WTC11 (cell line): ENCODE measurements at regions not wholly inside any gene's neighbourhood (a gene's known extent, or its start where the extent isn't known, plus 50 kb on each side); places are given as distances from the start of the nearest gene placed in this dataset.
A peak's percentile ranks its signal among the peaks of the same experiment; 100 is the strongest.

Experiments used
- ATAC-seq: fragments of 200-7000 bp; cut with Tn5 transposase; 2 replicates; pipeline ENCODE4 v1.10.0; 2021; ENCODE audit warnings: mild to moderate bottlenecking, moderate library complexity
- CTCF ChIA-PET: fragments of 300-600 bp; sonication (Branson Sonifier 250); formaldehyde crosslinking; loops from one replicate; lab custom pipeline; 2021; ENCODE audit warnings: antibody characterized with exemption; lab: Charles Lee
- POLR2A ChIA-PET: fragments of 350-600 bp; sonication (Branson Sonifier 250); formaldehyde crosslinking; loops from one replicate; lab custom pipeline; 2021; ENCODE audit warnings: antibody characterized with exemption; lab: Charles Lee
- DNase-seq: peaks from one replicate; pipeline ENCODE4 v3.0.0; 2021; ENCODE audit warnings: low spot score
- H3K27ac Mint-ChIP-seq: 2 replicates; pipeline ENCODE4 v1.8.0; 2021; ENCODE audit warnings: mixed read lengths
- H3K27me3 Mint-ChIP-seq: 2 replicates; pipeline ENCODE4 v1.8.0; 2021; ENCODE audit warnings: low read depth, mild to moderate bottlenecking, moderate library complexity, mixed read lengths
- H3K36me3 Mint-ChIP-seq: 2 replicates; pipeline ENCODE4 v1.8.0; 2021; ENCODE audit warnings: mixed read lengths
- H3K4me1 Mint-ChIP-seq: 2 replicates; pipeline ENCODE4 v1.8.0; 2022; ENCODE audit warnings: mixed read lengths
- H3K4me3 Mint-ChIP-seq: 2 replicates; pipeline ENCODE4 v1.8.0; 2021; ENCODE audit warnings: mild to moderate bottlenecking, moderate library complexity, mixed read lengths
- H3K9me3 Mint-ChIP-seq: 2 replicates; pipeline ENCODE4 v1.8.0; 2021; ENCODE audit warnings: mixed read lengths
- CREM ChIP-seq: sonication (generic); formaldehyde crosslinking; IDR thresholded peaks from 2 replicates; pipeline ENCODE4 v1.8.1; 2022; ENCODE audit warnings: mild to moderate bottlenecking, missing genetic modification reagents, moderate library complexity
- EMX1 ChIP-seq: fragments of 250-450 bp; sonication (Bioruptor Pico); IDR thresholded peaks from 2 replicates; pipeline ENCODE4 v1.8.0; 2021; ENCODE audit warnings: mild to moderate bottlenecking
- IRF2 ChIP-seq: sonication (generic); formaldehyde crosslinking; IDR thresholded peaks from 2 replicates; pipeline ENCODE4 v1.8.0; 2022; ENCODE audit warnings: low read depth, missing genetic modification reagents, borderline replicate concordance
- JUN ChIP-seq: sonication (generic); formaldehyde crosslinking; IDR thresholded peaks from 2 replicates; pipeline ENCODE4 v1.8.0; 2023; ENCODE audit warnings: mild to moderate bottlenecking, missing genetic modification reagents
- KAT7 ChIP-seq: sonication (generic); formaldehyde crosslinking; IDR thresholded peaks from 2 replicates; pipeline ENCODE4 v1.8.1; 2023; ENCODE audit warnings: missing genetic modification reagents, mild to moderate bottlenecking, borderline replicate concordance
- MYBL2 ChIP-seq: sonication (generic); formaldehyde crosslinking; IDR thresholded peaks from 2 replicates; pipeline ENCODE4 v1.8.1; 2023; ENCODE audit warnings: mild to moderate bottlenecking, moderate library complexity, missing genetic modification reagents
- NFATC4 ChIP-seq: fragments of 250-450 bp; sonication (Bioruptor Pico); IDR thresholded peaks from 2 replicates; pipeline ENCODE4 v1.9.0; 2021; ENCODE audit warnings: mild to moderate bottlenecking
- NFYB ChIP-seq: sonication (generic); formaldehyde crosslinking; conservative IDR thresholded peaks from 2 replicates; pipeline ENCODE4 v1.8.0; 2022; ENCODE audit warnings: low read depth, missing genetic modification reagents
- NR1H2 ChIP-seq: sonication (generic); formaldehyde crosslinking; IDR thresholded peaks from 2 replicates; pipeline ENCODE4 v1.9.0; 2021; ENCODE audit warnings: mild to moderate bottlenecking, moderate library complexity, missing genetic modification reagents
- NR2C2 ChIP-seq: sonication (generic); formaldehyde crosslinking; IDR thresholded peaks from 2 replicates; pipeline ENCODE4 v1.8.0; 2022; ENCODE audit warnings: mild to moderate bottlenecking, missing genetic modification reagents
- NR3C1 ChIP-seq: sonication (generic); formaldehyde crosslinking; conservative IDR thresholded peaks from 2 replicates; pipeline ENCODE4 v1.8.1; 2023; ENCODE audit warnings: low read depth, mild to moderate bottlenecking, missing genetic modification reagents
- RELA ChIP-seq: sonication (generic); formaldehyde crosslinking; IDR thresholded peaks from 2 replicates; pipeline ENCODE4 v1.8.1; 2022; ENCODE audit warnings: missing genetic modification reagents, mild to moderate bottlenecking, borderline replicate concordance
- ZBTB21 ChIP-seq: sonication (generic); formaldehyde crosslinking; IDR thresholded peaks from 2 replicates; pipeline ENCODE4 v1.8.1; 2023; ENCODE audit warnings: mild to moderate bottlenecking, missing genetic modification reagents, borderline replicate concordance
- ZNF138 ChIP-seq: sonication (generic); formaldehyde crosslinking; conservative IDR thresholded peaks from 2 replicates; pipeline ENCODE4 v1.8.1; 2022; ENCODE audit warnings: mild to moderate bottlenecking, moderate library complexity, missing genetic modification reagents
- ZNF317 ChIP-seq: sonication (generic); formaldehyde crosslinking; IDR thresholded peaks from 2 replicates; pipeline ENCODE4 v1.8.1; 2023; ENCODE audit warnings: low read depth, mild to moderate bottlenecking, moderate library complexity, missing genetic modification reagents, borderline replicate concordance
- TF ChIP-seq, protein P1 (sequence below): sonication (generic); formaldehyde crosslinking; IDR thresholded peaks from 2 replicates; pipeline ENCODE4 v1.8.1; 2022; ENCODE audit warnings: low read depth, missing genetic modification reagents, borderline replicate concordance
- TF ChIP-seq, protein P2 (sequence below): sonication (generic); formaldehyde crosslinking; IDR thresholded peaks from 2 replicates; pipeline ENCODE4 v1.8.1; 2022; ENCODE audit warnings: mild to moderate bottlenecking, moderate library complexity, missing genetic modification reagents
- TF ChIP-seq, protein P3 (sequence below): sonication (generic); formaldehyde crosslinking; IDR thresholded peaks from 2 replicates; pipeline ENCODE4 v1.8.0; 2023; ENCODE audit warnings: missing genetic modification reagents, mild to moderate bottlenecking, borderline replicate concordance
- TF ChIP-seq, protein P4 (sequence below): fragments of 250-450 bp; sonication (Bioruptor Pico); IDR thresholded peaks from 2 replicates; pipeline ENCODE4 v1.9.0; 2021; ENCODE audit warnings: mild to moderate bottlenecking
- TF ChIP-seq, protein P5 (sequence below): sonication (generic); formaldehyde crosslinking; IDR thresholded peaks from 2 replicates; pipeline ENCODE4 v1.8.0; 2022; ENCODE audit warnings: mild to moderate bottlenecking, missing genetic modification reagents
- TF ChIP-seq, protein P6 (sequence below): fragments of 250-450 bp; sonication (Bioruptor Pico); IDR thresholded peaks from 2 replicates; pipeline ENCODE4 v1.9.0; 2021; ENCODE audit warnings: mild to moderate bottlenecking
- TF ChIP-seq, protein P7 (sequence below): sonication (generic); formaldehyde crosslinking; IDR thresholded peaks from 2 replicates; pipeline ENCODE4 v1.8.1; 2023; ENCODE audit warnings: mild to moderate bottlenecking, missing genetic modification reagents, moderate library complexity

DNA sequence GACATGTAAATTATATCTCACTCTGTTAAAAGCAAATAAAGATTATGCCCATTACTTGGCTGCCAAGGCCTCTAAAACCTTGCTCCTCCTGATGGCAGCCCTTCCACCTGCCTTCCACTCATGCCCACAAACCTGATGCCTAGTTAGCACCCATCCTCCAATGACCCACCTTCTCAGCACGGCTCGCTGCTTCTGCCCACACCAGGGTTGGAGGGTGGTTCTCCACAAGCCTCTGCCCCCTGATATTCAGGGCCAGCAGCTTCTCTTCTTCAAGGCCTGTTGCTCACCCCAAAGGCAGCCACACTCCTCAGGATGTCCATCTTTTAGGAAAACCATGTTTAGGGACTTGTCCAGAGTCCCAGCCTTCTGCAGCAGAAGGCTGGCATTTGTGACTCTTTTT, 263.4 kb upstream of the TLE3 start:
- CTCF ChIA-PET, result no interaction called here
- Mint-ChIP-seq H3K9me3 (peaks cover 5% of the 10 kb centered on the region), H3K36me3 (no peaks in the 10 kb centered on the region), H3K4me3 (no peak overlapping the region), H3K27ac (no peak overlapping the region), H3K27me3 (no peaks in the 10 kb centered on the region), H3K4me1 (peaks cover 4% of the 10 kb centered on the region)
- TF ChIP-seq, protein P1, sequence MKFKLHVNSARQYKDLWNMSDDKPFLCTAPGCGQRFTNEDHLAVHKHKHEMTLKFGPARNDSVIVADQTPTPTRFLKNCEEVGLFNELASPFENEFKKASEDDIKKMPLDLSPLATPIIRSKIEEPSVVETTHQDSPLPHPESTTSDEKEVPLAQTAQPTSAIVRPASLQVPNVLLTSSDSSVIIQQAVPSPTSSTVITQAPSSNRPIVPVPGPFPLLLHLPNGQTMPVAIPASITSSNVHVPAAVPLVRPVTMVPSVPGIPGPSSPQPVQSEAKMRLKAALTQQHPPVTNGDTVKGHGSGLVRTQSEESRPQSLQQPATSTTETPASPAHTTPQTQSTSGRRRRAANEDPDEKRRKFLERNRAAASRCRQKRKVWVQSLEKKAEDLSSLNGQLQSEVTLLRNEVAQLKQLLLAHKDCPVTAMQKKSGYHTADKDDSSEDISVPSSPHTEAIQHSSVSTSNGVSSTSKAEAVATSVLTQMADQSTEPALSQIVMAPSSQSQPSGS (CRISPR knock-in tag), result no peak
- TF ChIP-seq NR1H2 (CRISPR knock-in tag) (no peak), JUN (CRISPR knock-in tag) (no peak), RELA (CRISPR knock-in tag) (no peak), ZNF138 (CRISPR knock-in tag) (no peak), NR3C1 (no peak), NFYB (no peak)
- TF ChIP-seq, protein P2, sequence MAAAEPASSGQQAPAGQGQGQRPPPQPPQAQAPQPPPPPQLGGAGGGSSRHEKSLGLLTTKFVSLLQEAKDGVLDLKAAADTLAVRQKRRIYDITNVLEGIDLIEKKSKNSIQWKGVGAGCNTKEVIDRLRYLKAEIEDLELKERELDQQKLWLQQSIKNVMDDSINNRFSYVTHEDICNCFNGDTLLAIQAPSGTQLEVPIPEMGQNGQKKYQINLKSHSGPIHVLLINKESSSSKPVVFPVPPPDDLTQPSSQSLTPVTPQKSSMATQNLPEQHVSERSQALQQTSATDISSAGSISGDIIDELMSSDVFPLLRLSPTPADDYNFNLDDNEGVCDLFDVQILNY (CRISPR knock-in tag), result no peak
- TF ChIP-seq, protein P3, sequence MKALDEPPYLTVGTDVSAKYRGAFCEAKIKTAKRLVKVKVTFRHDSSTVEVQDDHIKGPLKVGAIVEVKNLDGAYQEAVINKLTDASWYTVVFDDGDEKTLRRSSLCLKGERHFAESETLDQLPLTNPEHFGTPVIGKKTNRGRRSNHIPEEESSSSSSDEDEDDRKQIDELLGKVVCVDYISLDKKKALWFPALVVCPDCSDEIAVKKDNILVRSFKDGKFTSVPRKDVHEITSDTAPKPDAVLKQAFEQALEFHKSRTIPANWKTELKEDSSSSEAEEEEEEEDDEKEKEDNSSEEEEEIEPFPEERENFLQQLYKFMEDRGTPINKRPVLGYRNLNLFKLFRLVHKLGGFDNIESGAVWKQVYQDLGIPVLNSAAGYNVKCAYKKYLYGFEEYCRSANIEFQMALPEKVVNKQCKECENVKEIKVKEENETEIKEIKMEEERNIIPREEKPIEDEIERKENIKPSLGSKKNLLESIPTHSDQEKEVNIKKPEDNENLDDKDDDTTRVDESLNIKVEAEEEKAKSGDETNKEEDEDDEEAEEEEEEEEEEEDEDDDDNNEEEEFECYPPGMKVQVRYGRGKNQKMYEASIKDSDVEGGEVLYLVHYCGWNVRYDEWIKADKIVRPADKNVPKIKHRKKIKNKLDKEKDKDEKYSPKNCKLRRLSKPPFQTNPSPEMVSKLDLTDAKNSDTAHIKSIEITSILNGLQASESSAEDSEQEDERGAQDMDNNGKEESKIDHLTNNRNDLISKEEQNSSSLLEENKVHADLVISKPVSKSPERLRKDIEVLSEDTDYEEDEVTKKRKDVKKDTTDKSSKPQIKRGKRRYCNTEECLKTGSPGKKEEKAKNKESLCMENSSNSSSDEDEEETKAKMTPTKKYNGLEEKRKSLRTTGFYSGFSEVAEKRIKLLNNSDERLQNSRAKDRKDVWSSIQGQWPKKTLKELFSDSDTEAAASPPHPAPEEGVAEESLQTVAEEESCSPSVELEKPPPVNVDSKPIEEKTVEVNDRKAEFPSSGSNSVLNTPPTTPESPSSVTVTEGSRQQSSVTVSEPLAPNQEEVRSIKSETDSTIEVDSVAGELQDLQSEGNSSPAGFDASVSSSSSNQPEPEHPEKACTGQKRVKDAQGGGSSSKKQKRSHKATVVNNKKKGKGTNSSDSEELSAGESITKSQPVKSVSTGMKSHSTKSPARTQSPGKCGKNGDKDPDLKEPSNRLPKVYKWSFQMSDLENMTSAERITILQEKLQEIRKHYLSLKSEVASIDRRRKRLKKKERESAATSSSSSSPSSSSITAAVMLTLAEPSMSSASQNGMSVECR, result no peak
- ATAC-seq, result no peak
- DNase-seq, result no peak
- POLR2A ChIA-PET, result no interaction called here

DNA sequence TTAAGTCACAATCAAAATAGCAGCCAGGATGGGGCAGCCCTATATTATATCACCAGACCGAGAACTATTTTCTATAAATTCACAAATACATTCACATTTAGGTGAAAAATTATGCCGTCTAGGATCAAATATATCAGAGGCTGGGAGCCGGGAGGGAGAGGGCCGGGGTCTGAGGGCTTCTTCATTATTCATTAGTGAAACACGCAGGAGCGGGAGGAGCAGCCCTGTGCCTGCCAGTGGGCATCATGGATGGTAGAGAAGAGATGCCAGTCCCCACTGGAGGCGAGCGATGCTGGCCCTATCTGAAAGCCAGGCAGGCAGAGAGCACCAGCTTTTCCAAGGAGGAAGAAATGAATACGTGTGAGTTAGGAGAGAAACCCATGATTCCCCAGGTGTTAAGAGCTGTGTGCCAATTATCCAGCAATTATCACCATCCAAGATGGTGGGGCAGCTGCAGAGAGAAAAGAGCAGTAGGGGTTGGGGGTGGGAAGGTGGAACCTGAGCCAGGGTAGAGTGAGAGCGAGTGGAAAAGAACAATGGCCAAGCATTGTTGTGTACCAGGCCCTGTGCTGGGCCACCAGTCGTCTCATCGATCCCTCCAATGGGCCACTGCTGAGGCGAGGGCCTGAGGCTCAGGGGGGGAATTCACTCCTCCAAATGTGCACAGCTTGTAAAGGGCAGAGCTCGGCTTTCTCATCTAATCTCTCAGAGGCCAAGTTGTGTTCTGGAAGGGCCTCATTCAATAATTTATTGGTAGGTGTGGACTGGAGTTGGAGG, 261.3 kb upstream of the TLE3 start:
- DNase-seq (no peak), ATAC-seq (no peak)
- ChIA-PET CTCF (no interaction called here), POLR2A (no interaction called here)
- Mint-ChIP-seq H3K27me3 (no peaks in the 10 kb centered on the region), H3K9me3 (no peaks in the 10 kb centered on the region), H3K4me3 (no peak overlapping the region), H3K4me1 (peaks cover 4% of the 10 kb centered on the region), H3K36me3 (no peaks in the 10 kb centered on the region), H3K27ac (peak overlapping the region; percentile 8; the same call in 1 of the 2 replicates)
- TF ChIP-seq ZNF317 (CRISPR knock-in tag), result no peak
- TF ChIP-seq EMX1 (CRISPR knock-in tag), result no peak
- TF ChIP-seq, protein P4, sequence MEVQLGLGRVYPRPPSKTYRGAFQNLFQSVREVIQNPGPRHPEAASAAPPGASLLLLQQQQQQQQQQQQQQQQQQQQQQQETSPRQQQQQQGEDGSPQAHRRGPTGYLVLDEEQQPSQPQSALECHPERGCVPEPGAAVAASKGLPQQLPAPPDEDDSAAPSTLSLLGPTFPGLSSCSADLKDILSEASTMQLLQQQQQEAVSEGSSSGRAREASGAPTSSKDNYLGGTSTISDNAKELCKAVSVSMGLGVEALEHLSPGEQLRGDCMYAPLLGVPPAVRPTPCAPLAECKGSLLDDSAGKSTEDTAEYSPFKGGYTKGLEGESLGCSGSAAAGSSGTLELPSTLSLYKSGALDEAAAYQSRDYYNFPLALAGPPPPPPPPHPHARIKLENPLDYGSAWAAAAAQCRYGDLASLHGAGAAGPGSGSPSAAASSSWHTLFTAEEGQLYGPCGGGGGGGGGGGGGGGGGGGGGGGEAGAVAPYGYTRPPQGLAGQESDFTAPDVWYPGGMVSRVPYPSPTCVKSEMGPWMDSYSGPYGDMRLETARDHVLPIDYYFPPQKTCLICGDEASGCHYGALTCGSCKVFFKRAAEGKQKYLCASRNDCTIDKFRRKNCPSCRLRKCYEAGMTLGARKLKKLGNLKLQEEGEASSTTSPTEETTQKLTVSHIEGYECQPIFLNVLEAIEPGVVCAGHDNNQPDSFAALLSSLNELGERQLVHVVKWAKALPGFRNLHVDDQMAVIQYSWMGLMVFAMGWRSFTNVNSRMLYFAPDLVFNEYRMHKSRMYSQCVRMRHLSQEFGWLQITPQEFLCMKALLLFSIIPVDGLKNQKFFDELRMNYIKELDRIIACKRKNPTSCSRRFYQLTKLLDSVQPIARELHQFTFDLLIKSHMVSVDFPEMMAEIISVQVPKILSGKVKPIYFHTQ (CRISPR knock-in tag), result no peak
- TF ChIP-seq, protein P5, sequence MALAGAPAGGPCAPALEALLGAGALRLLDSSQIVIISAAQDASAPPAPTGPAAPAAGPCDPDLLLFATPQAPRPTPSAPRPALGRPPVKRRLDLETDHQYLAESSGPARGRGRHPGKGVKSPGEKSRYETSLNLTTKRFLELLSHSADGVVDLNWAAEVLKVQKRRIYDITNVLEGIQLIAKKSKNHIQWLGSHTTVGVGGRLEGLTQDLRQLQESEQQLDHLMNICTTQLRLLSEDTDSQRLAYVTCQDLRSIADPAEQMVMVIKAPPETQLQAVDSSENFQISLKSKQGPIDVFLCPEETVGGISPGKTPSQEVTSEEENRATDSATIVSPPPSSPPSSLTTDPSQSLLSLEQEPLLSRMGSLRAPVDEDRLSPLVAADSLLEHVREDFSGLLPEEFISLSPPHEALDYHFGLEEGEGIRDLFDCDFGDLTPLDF (CRISPR knock-in tag), result no peak
- TF ChIP-seq NR2C2 (CRISPR knock-in tag), result no peak
- TF ChIP-seq, protein P6, sequence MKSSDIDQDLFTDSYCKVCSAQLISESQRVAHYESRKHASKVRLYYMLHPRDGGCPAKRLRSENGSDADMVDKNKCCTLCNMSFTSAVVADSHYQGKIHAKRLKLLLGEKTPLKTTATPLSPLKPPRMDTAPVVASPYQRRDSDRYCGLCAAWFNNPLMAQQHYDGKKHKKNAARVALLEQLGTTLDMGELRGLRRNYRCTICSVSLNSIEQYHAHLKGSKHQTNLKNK (CRISPR knock-in tag), result no peak
- no peak for TF ChIP-seq MYBL2 (CRISPR knock-in tag)
- TF ChIP-seq, protein P7, sequence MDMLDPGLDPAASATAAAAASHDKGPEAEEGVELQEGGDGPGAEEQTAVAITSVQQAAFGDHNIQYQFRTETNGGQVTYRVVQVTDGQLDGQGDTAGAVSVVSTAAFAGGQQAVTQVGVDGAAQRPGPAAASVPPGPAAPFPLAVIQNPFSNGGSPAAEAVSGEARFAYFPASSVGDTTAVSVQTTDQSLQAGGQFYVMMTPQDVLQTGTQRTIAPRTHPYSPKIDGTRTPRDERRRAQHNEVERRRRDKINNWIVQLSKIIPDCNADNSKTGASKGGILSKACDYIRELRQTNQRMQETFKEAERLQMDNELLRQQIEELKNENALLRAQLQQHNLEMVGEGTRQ (CRISPR knock-in tag), result no peak
- no peak for TF ChIP-seq NFATC4 (CRISPR knock-in tag)
- no peak for TF ChIP-seq IRF2 (CRISPR knock-in tag)
- no peak for TF ChIP-seq CREM (CRISPR knock-in tag)
- TF ChIP-seq ZBTB21 (CRISPR knock-in tag), result no peak
- no peak for TF ChIP-seq KAT7 (CRISPR knock-in tag)
